HG02943 (cell line): ENCODE measurements at regions not wholly inside any gene's neighbourhood (a gene's known extent, or its start where the extent isn't known, plus 50 kb on each side); places are given as distances from the start of the nearest gene placed in this dataset.
"Not testable (repeated sequence)": the region's sequence is repeated elsewhere in the genome, so short reads cannot be mapped to it uniquely, and the experiment has no call there.

Source experiments
- ATAC-seq: cut with Tn5 transposase; IDR thresholded peaks from one replicate; pipeline ENCODE4 v1.9.1; 2021; ENCODE audit warnings: mild to moderate bottlenecking, low read depth, moderate library complexity; ENCODE audit not compliant: unreplicated experiment

- ATAC-seq: no peak
Measured at GRCh38 chr6:140281767-140282166, 907.3 kb upstream of the CITED2 start.

- no peak for ATAC-seq
Measured at GRCh38 chr6:140281236-140281635, 906.8 kb upstream of the CITED2 start.

- no peak for ATAC-seq
Measured at GRCh38 chr6:140276719-140277118, 902.3 kb upstream of the CITED2 start.

- no peak for ATAC-seq
Measured at GRCh38 chr6:140276133-140276532, 901.7 kb upstream of the CITED2 start.

GRCh38 chr6:140275725-140276124 is 901.3 kb upstream of the CITED2 start:
- no peak for ATAC-seq

- no peak for ATAC-seq
Measured at GRCh38 chr6:140274548-140274947, 900.1 kb upstream of the CITED2 start.

- ATAC-seq: peak; percentile 92
Measured at GRCh38 chr6:140271759-140272377, 897.4 kb upstream of the CITED2 start.

- no peak for ATAC-seq
Measured at GRCh38 chr6:140269591-140270165, 895.2 kb upstream of the CITED2 start.

GRCh38 chr6:140264431-140264830 is 890.0 kb upstream of the CITED2 start:
- ATAC-seq: no peak

- not testable (repeated sequence) for ATAC-seq
Measured at GRCh38 chr6:140258302-140258701, 883.9 kb upstream of the CITED2 start.

GRCh38 chr6:140256248-140256647 is 881.8 kb upstream of the CITED2 start:
- no peak for ATAC-seq

GRCh38 chr6:140253096-140253495 is 878.6 kb upstream of the CITED2 start:
- ATAC-seq: no peak

GRCh38 chr6:140252099-140252498 is 877.7 kb upstream of the CITED2 start:
- no peak for ATAC-seq

GRCh38 chr6:140245296-140246040 is 871.0 kb upstream of the CITED2 start:
- no peak for ATAC-seq

GRCh38 chr6:140237251-140237650 is 862.8 kb upstream of the CITED2 start:
- no peak for ATAC-seq

GRCh38 chr6:140236732-140237131 is 862.3 kb upstream of the CITED2 start:
- ATAC-seq: no peak

- no peak for ATAC-seq
Measured at GRCh38 chr6:140230282-140230681, 855.8 kb upstream of the CITED2 start.

- ATAC-seq: no peak
Measured at GRCh38 chr6:140228491-140228890, 854.0 kb upstream of the CITED2 start.

GRCh38 chr6:140226637-140227036 is 852.2 kb upstream of the CITED2 start:
- ATAC-seq: no peak

- ATAC-seq: no peak
Measured at GRCh38 chr6:140225701-140226436, 851.4 kb upstream of the CITED2 start.

- ATAC-seq: no peak
Measured at GRCh38 chr6:140217283-140217682, 842.8 kb upstream of the CITED2 start.
